PC-9 (cell line): ENCODE measurements at regions not wholly inside any gene's neighbourhood (a gene's known extent, or its start where the extent isn't known, plus 50 kb on each side); places are given as distances from the start of the nearest gene placed in this dataset.

Source experiments
- BruUV-seq: library from RNA; stranded (reverse); fragments of 400-500 nt; replicated peaks from 2 replicates; lab custom pipeline; 2021; lab: Mats Ljungman, UMichigan
- CTCF ChIA-PET: fragments of 300-600 bp; sonication (Branson Sonifier 250); formaldehyde crosslinking; loops from one replicate; lab custom pipeline; 2022; ENCODE audit warnings: antibody characterized with exemption; lab: Charles Lee
- POLR2A ChIA-PET: fragments of 300-600 bp; sonication (Branson Sonifier 250); formaldehyde crosslinking; loops from one replicate; lab custom pipeline; 2022; ENCODE audit warnings: antibody characterized with exemption; ENCODE audit not compliant: unreplicated experiment; lab: Charles Lee
- DNase-seq, 2 experiments: peaks; one replicate each; pipeline versions ENCODE4 v3.0.0 to v3.0.0-alpha.2; 2015 to 2022; ENCODE audit warnings: mixed read lengths in 1 of 2
- H2AFZ ChIP-seq: fragments of 200-600 bp; sonication (generic); 2 replicates; pipeline ENCODE4 v1.8.1; 2017; ENCODE audit warnings: antibody characterized with exemption
- H3F3A ChIP-seq: fragments of 200-600 bp; sonication (generic); 2 replicates; pipeline ENCODE4 v1.8.1; 2017; ENCODE audit warnings: antibody characterized with exemption, mild to moderate bottlenecking, low read depth; ENCODE audit not compliant: insufficient read depth
- H3K27ac ChIP-seq: fragments of 200-600 bp; sonication (generic); 2 replicates; pipeline ENCODE4 v1.6.1; 2016; ENCODE audit warnings: mixed run types
- H3K27me3 ChIP-seq: fragments of 200-600 bp; sonication (generic); 2 replicates; pipeline ENCODE4 v1.6.1; 2016; ENCODE audit warnings: low read depth, mixed run types; ENCODE audit not compliant: insufficient read depth
- H3K36me3 ChIP-seq: fragments of 200-600 bp; sonication (generic); 2 replicates; pipeline ENCODE4 v1.6.1; 2016; ENCODE audit warnings: low read depth, mixed run types
- H3K4me1 ChIP-seq: fragments of 200-600 bp; sonication (generic); replicated peaks from 2 replicates; pipeline ENCODE4 v1.6.1; 2016; ENCODE audit warnings: mixed run types; ENCODE audit not compliant: insufficient read depth
- H3K4me2 ChIP-seq: fragments of 200-600 bp; sonication (generic); 2 replicates; pipeline ENCODE4 v1.6.1; 2017; ENCODE audit warnings: mixed run types
- H3K4me3 ChIP-seq: fragments of 200-600 bp; sonication (generic); 2 replicates; pipeline ENCODE4 v1.6.1; 2016; ENCODE audit warnings: mixed run types
- H3K79me2 ChIP-seq: fragments of 200-600 bp; sonication (generic); 2 replicates; pipeline ENCODE4 v1.6.1; 2017; ENCODE audit warnings: low read depth, mixed run types
- H3K9me2 ChIP-seq: fragments of 200-600 bp; sonication (generic); 2 replicates; pipeline ENCODE4 v1.8.1; 2017; ENCODE audit warnings: mild to moderate bottlenecking; ENCODE audit not compliant: insufficient read depth
- H3K9me3 ChIP-seq: fragments of 200-600 bp; sonication (generic); 2 replicates; pipeline ENCODE4 v1.8.1; 2016; ENCODE audit warnings: low read depth; ENCODE audit not compliant: insufficient read depth
- H4K20me1 ChIP-seq: fragments of 200-600 bp; sonication (generic); 2 replicates; pipeline ENCODE4 v1.8.1; 2017; ENCODE audit not compliant: insufficient read depth
- CTCF ChIP-seq: fragments of 200-600 bp; sonication (generic); conservative IDR thresholded peaks from 2 replicates; pipeline ENCODE4 v1.6.1; 2017; ENCODE audit warnings: mixed run types, antibody characterized with exemption, mild to moderate bottlenecking, moderate library complexity
- EZH2 ChIP-seq: fragments of 200-600 bp; sonication (generic); IDR thresholded peaks from 2 replicates; pipeline ENCODE4 v1.8.0; 2017; ENCODE audit warnings: antibody characterized with exemption, low read depth
- intact Hi-C: fragments of 100-400 bp; cut with micrococcal nuclease; formaldehyde crosslinking; loops from one replicate; pipeline ENCODE4 v1.10.0; 2022; ENCODE audit not compliant: unreplicated experiment

GRCh38 chr11:26043665-26044064 lies 288.3 kb upstream of the ANO3 start:
- ChIA-PET POLR2A (no interaction called here), CTCF (no interaction called here)
- H3K27me3 ChIP-seq, result no peaks in the 10 kb centered on the region
- intact Hi-C loops, result no loop called here
- DNase-seq, result no peak
- no peak overlapping the region for H3K27ac ChIP-seq
- no peak overlapping the region for H2AFZ ChIP-seq
- H3K36me3 ChIP-seq, result no peaks in the 10 kb centered on the region
- H3F3A ChIP-seq, result no peaks in the 10 kb centered on the region
- no peaks in the 10 kb centered on the region; the same call in 1 of the 2 replicates for H3K9me2 ChIP-seq
- TF ChIP-seq EZH2 (no peak), CTCF (no peak)
- no TSS peak for BruUV-seq
- H3K4me1 ChIP-seq, result no peaks in the 10 kb centered on the region
- no peaks in the 10 kb centered on the region for H4K20me1 ChIP-seq
- no peak overlapping the region for H3K4me2 ChIP-seq
- no peaks in the 10 kb centered on the region for H3K79me2 ChIP-seq
- H3K4me3 ChIP-seq, result no peak overlapping the region
- H3K9me3 ChIP-seq, result no peaks in the 10 kb centered on the region

GRCh38 chr11:26044389-26044788 lies 287.5 kb upstream of the ANO3 start:
- Histone ChIP-seq H3K36me3 (no peaks in the 10 kb centered on the region), H3F3A (no peaks in the 10 kb centered on the region), H3K27me3 (no peaks in the 10 kb centered on the region), H3K9me3 (no peaks in the 10 kb centered on the region), H3K4me1 (no peaks in the 10 kb centered on the region), H3K79me2 (no peaks in the 10 kb centered on the region), H2AFZ (no peak overlapping the region), H3K4me3 (no peak overlapping the region), H3K4me2 (no peak overlapping the region), H4K20me1 (no peaks in the 10 kb centered on the region), H3K27ac (no peak overlapping the region), H3K9me2 (no peaks in the 10 kb centered on the region; the same call in 1 of the 2 replicates)
- intact Hi-C loops, result no loop called here
- POLR2A ChIA-PET, result no interaction called here
- no TSS peak for BruUV-seq
- TF ChIP-seq EZH2 (no peak), CTCF (no peak)
- CTCF ChIA-PET, result no interaction called here
- DNase-seq, result no peak

GRCh38 chr11:26045082-26045481 lies 286.8 kb upstream of the ANO3 start:
- no peak for DNase-seq
- no peaks in the 10 kb centered on the region for H4K20me1 ChIP-seq

More at GRCh38 chr11:26045082-26045481, 286.8 kb upstream of the ANO3 start:
- no peaks in the 10 kb centered on the region for H3K36me3 ChIP-seq
- CTCF ChIA-PET, result no interaction called here
- no peaks in the 10 kb centered on the region for H3K9me3 ChIP-seq
- H3K27me3 ChIP-seq, result no peaks in the 10 kb centered on the region
- POLR2A ChIA-PET, result no interaction called here
- H3K4me3 ChIP-seq, result no peak overlapping the region
- BruUV-seq, result no TSS peak
- H3K4me1 ChIP-seq, result no peaks in the 10 kb centered on the region
- H3F3A ChIP-seq, result no peaks in the 10 kb centered on the region
- TF ChIP-seq CTCF (no peak), EZH2 (no peak)
- intact Hi-C loops, result no loop called here
- H3K27ac ChIP-seq, result no peak overlapping the region
- no peaks in the 10 kb centered on the region for H3K79me2 ChIP-seq
- H2AFZ ChIP-seq, result no peak overlapping the region
- H3K4me2 ChIP-seq, result no peak overlapping the region
- H3K9me2 ChIP-seq, result no peaks in the 10 kb centered on the region; the same call in 1 of the 2 replicates
